Karpas-422 (cell line): ENCODE measurements at regions not wholly inside any gene's neighbourhood (a gene's known extent, or its start where the extent isn't known, plus 50 kb on each side); places are given as distances from the start of the nearest gene placed in this dataset.
"Not testable (repeated sequence)": the region's sequence is repeated elsewhere in the genome, so short reads cannot be mapped to it uniquely, and the experiment has no call there.

Source experiments
- DNase-seq: peaks from one replicate; pipeline ENCODE4 v3.0.0-alpha.2; 2015
- H2AFZ ChIP-seq: fragments of 200-600 bp; sonication (generic); 2 replicates; pipeline ENCODE4 v1.6.1; 2014; ENCODE audit warnings: antibody characterized with exemption, low read length, mixed read lengths
- H3K27ac ChIP-seq: fragments of 200-600 bp; sonication (generic); 2 replicates; pipeline ENCODE4 v1.5.1; 2014; ENCODE audit warnings: mild to moderate bottlenecking, low read length, moderate library complexity
- H3K27me3 ChIP-seq: fragments of 200-600 bp; sonication (generic); 2 replicates; pipeline ENCODE4 v1.6.1; 2014; ENCODE audit warnings: low read length, mixed read lengths
- H3K36me3 ChIP-seq: fragments of 200-600 bp; sonication (generic); 2 replicates; pipeline ENCODE4 v1.6.1; 2014; ENCODE audit warnings: low read length, mixed read lengths; ENCODE audit not compliant: insufficient read depth
- H3K4me1 ChIP-seq: fragments of 200-600 bp; sonication (generic); 2 replicates; pipeline ENCODE4 v1.6.1; 2014; ENCODE audit warnings: mild to moderate bottlenecking, low read length, mixed read lengths
- H3K4me2 ChIP-seq: fragments of 200-600 bp; sonication (generic); 2 replicates; pipeline ENCODE4 v1.6.1; 2014; ENCODE audit warnings: low read length, low read depth, mild to moderate bottlenecking; ENCODE audit not compliant: poor library complexity, severe bottlenecking
- H3K4me3 ChIP-seq: fragments of 200-600 bp; sonication (generic); 2 replicates; pipeline ENCODE4 v1.5.1; 2014; ENCODE audit warnings: mild to moderate bottlenecking, antibody characterized with exemption, low read length, mixed read lengths
- H3K79me2 ChIP-seq: fragments of 200-600 bp; sonication (generic); 2 replicates; pipeline ENCODE4 v1.6.1; 2014; ENCODE audit warnings: mild to moderate bottlenecking, low read length, mixed read lengths
- H3K9ac ChIP-seq: fragments of 200-600 bp; sonication (generic); 2 replicates; pipeline ENCODE4 v1.6.0; 2014; ENCODE audit warnings: low read length
- H3K9me2 ChIP-seq: fragments of 200-600 bp; sonication (generic), shearing (Covaris generic); replicated peaks from 2 replicates; pipeline ENCODE4 v1.6.0; 2014; ENCODE audit warnings: mild to moderate bottlenecking, low read length, moderate library complexity; ENCODE audit not compliant: insufficient read depth
- H3K9me3 ChIP-seq: fragments of 300-700, 200-600 bp; sonication (generic); 2 replicates; pipeline ENCODE4 v1.6.1; 2014; ENCODE audit warnings: low read length, mixed read lengths
- H4K20me1 ChIP-seq: fragments of 200-600 bp; sonication (generic); 2 replicates; pipeline ENCODE4 v1.6.1; 2014; ENCODE audit warnings: mild to moderate bottlenecking, antibody characterized with exemption, low read length, low read depth; ENCODE audit not compliant: insufficient read depth

DNA sequence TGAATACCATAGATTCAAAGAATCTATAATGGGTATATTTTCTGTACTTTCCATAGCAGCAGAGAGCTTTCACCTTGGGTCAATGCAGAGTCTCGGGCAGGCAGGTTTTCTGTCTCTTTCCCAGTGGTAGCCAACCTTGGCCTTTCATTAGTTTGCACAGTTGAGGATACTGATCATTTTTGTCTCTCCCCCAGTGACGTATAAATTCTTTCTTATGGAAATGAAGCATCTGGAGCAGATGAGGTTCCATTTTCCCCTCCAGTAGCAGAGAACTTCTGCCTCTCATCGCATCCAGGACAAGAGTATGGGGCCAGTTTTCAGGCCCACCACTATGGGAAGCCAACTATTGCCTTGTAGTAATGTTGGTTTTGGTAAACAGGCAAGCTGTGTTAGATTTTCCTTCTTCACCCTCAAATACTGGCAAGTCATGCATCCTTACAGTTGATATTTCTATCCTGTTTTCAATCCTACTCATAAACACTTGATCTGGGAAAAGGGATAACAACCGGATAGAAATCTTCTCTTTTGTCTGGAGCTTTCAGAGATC, 845.2 kb upstream of the CDH18 start:
- Histone ChIP-seq H3K9me2 (no peaks in the 10 kb centered on the region), H2AFZ (no peak overlapping the region), H4K20me1 (no peaks in the 10 kb centered on the region), H3K27ac (no peak overlapping the region), H3K4me1 (no peaks in the 10 kb centered on the region), H3K36me3 (no peaks in the 10 kb centered on the region), H3K9me3 (no peaks in the 10 kb centered on the region; the same call in none of the 2 replicates), H3K79me2 (no peaks in the 10 kb centered on the region), H3K4me3 (no peak overlapping the region), H3K9ac (no peak overlapping the region), H3K4me2 (no peak overlapping the region), H3K27me3 (no peaks in the 10 kb centered on the region)
- no peak for DNase-seq

DNA sequence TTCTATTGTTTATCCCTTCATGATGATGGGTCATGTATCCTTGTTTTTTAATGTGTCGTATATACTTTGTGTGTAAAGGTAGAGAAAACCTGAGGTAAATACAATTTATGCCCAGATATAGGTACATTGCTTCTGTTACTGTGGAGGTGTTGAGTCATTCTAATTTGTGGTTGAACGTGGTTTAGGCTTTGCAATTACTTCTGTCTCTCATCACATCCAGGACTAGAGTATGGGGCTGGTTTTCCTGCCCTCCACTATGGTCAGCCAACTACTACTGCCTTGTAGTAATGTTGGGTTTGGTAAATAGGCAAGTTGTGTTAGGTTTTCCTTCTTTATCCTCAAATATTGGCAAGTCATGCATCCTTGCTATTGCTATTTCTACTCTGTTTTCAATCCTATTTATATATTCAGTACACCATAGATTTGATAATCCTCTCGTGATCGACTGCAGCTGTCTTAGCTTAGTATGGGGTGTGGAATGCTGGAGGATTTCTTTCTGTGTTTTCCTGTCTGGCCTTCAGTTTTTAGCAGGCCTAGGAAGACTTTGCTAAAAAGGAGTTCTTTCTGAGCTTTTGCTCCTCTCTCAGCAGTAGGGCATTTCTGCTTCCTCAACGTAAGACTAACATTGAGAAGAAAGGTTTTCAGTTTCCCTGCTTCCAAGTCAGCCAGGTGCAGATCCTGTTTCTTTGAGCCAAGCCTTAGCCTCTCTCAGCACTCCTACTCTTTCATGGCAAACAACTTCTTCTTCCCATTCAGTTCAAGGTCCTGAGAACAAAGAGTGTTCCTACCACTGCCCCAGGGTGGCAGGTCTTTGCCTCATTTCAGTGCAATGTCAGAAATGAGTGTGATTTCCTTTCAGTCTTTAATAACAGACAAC, 844.4 kb upstream of the CDH18 start:
- Histone ChIP-seq H3K4me3 (no peak overlapping the region), H3K9ac (no peak overlapping the region), H3K4me2 (no peak overlapping the region), H3K9me3 (no peaks in the 10 kb centered on the region; the same call in none of the 2 replicates), H3K9me2 (no peaks in the 10 kb centered on the region), H3K27me3 (no peaks in the 10 kb centered on the region), H3K27ac (no peak overlapping the region), H3K36me3 (no peaks in the 10 kb centered on the region), H2AFZ (no peak overlapping the region), H4K20me1 (no peaks in the 10 kb centered on the region), H3K79me2 (no peaks in the 10 kb centered on the region), H3K4me1 (no peaks in the 10 kb centered on the region)
- DNase-seq, result no peak

DNA sequence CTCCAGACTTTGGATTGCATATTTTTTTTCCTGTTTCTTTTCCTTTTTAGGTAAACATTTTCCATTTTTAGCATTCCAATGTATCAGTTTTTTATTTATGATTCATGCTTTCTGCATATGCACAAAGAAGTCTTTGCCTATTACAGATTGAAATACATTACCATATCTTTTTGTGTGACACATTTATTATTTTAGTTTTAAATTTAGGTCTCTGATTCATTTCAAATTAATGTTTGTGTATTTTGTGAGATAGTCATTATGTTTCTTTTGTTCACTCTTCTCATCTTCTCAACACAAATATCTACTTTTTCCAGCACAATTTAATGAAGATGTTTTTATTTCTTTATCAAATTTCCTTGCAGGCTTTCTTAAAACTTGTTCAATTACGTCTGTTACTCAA, 838.0 kb upstream of the CDH18 start:
- H3K9ac ChIP-seq, H4K20me1 ChIP-seq, H3K27me3 ChIP-seq, H3K4me3 ChIP-seq, H3K9me2 ChIP-seq, DNase-seq, H2AFZ ChIP-seq, H3K27ac ChIP-seq, H3K79me2 ChIP-seq, H3K9me3 ChIP-seq, H3K4me1 ChIP-seq, H3K36me3 ChIP-seq, H3K4me2 ChIP-seq: not testable (repeated sequence)

GRCh38 chr5:20797216-20797615, 809.2 kb upstream of the CDH18 start:
- not testable (repeated sequence) for H3K9ac ChIP-seq, H3K36me3 ChIP-seq, H3K27ac ChIP-seq, H3K27me3 ChIP-seq, H3K4me2 ChIP-seq, H2AFZ ChIP-seq, DNase-seq, H3K4me1 ChIP-seq, H3K4me3 ChIP-seq, H4K20me1 ChIP-seq, H3K9me2 ChIP-seq, H3K9me3 ChIP-seq, H3K79me2 ChIP-seq

DNA sequence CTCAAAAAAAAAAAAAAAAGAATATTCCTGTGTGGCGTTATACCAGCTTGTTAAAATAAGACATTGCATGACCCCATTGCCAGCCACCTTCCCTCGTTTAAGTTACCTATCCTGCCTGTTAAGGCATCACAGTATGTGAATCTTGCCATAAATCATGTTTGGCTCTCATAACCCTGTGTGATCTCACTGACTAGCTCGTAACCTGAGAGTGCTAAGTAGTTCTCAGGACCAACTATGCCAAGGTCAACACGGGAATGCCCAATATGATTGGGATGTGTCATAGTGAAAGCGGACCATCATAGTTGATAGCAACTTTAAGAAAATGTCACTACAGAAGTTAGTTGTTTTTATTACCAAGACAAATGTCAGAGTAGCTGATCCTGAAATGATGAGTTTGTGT, 796.8 kb upstream of the CDH18 start:
- H3K27ac ChIP-seq, H3K4me2 ChIP-seq, H3K4me1 ChIP-seq, H3K36me3 ChIP-seq, H3K9me2 ChIP-seq, H3K79me2 ChIP-seq, H3K9me3 ChIP-seq, DNase-seq, H3K4me3 ChIP-seq, H4K20me1 ChIP-seq, H2AFZ ChIP-seq, H3K9ac ChIP-seq, H3K27me3 ChIP-seq: not testable (repeated sequence)

- not testable (repeated sequence) for H4K20me1 ChIP-seq, H3K79me2 ChIP-seq, H3K4me2 ChIP-seq, H3K4me3 ChIP-seq, DNase-seq, H3K9me3 ChIP-seq, H3K36me3 ChIP-seq, H3K27ac ChIP-seq, H3K27me3 ChIP-seq, H3K9ac ChIP-seq, H3K4me1 ChIP-seq, H3K9me2 ChIP-seq, H2AFZ ChIP-seq
These were observed 795.5 kb upstream of the CDH18 start for GRCh38 chr5:20783484-20783883.

GRCh38 chr5:20771338-20771737, 783.3 kb upstream of the CDH18 start:
- H3K9me2 ChIP-seq, H3K9ac ChIP-seq, H3K4me3 ChIP-seq, H3K4me2 ChIP-seq, DNase-seq, H3K27ac ChIP-seq, H3K9me3 ChIP-seq, H4K20me1 ChIP-seq, H3K4me1 ChIP-seq, H3K27me3 ChIP-seq, H3K36me3 ChIP-seq, H3K79me2 ChIP-seq, H2AFZ ChIP-seq: not testable (repeated sequence)

GRCh38 chr5:20765074-20765473, 777.1 kb upstream of the CDH18 start:
- H4K20me1 ChIP-seq, H3K36me3 ChIP-seq, DNase-seq, H2AFZ ChIP-seq, H3K9me2 ChIP-seq, H3K4me3 ChIP-seq, H3K27ac ChIP-seq, H3K9me3 ChIP-seq, H3K9ac ChIP-seq, H3K4me1 ChIP-seq, H3K27me3 ChIP-seq, H3K4me2 ChIP-seq, H3K79me2 ChIP-seq: not testable (repeated sequence)
